CD14-positive monocyte (primary cell): ENCODE measurements at regions not wholly inside any gene's neighbourhood (a gene's known extent, or its start where the extent isn't known, plus 50 kb on each side); places are given as distances from the start of the nearest gene placed in this dataset.

Experiments
- DNase-seq, 3 donors: peaks; one replicate each; pipeline ENCODE4 v3.0.0-alpha.2; 2011 to 2022
- H2AFZ ChIP-seq: 2 replicates; pipeline ENCODE4 v1.6.0; 2012; ENCODE audit warnings: mild to moderate bottlenecking, low read depth, low read length, inconsistent platforms; ENCODE audit not compliant: insufficient read depth, poor library complexity, severe bottlenecking
- H3K27ac ChIP-seq, 2 donors: 1 replicate in 1 of 2; 2 replicates in 1 of 2; pipeline ENCODE4 v1.5.1; 2012 to 2013; ENCODE audit warnings: low read length in 2 of 2, control low read depth in 1 of 2, inconsistent platforms in 1 of 2, low read depth in 1 of 2, mild to moderate bottlenecking in 1 of 2
- H3K27me3 ChIP-seq, 2 donors: one replicate each; pipeline versions ENCODE4 v1.6.0 to v1.6.1; 2011 to 2013; ENCODE audit warnings: low read length in 2 of 2; ENCODE audit not compliant: control insufficient read depth in 2 of 2, insufficient read depth in 2 of 2
- H3K36me3 ChIP-seq, 2 donors: replicated peaks in 1 of 2; 1 replicate in 1 of 2; 2 replicates in 1 of 2; pipeline versions ENCODE4 v1.5.1 to v1.6.1; 2012 to 2013; ENCODE audit warnings: low read length in 2 of 2, control low read depth in 1 of 2, inconsistent platforms in 1 of 2, mild to moderate bottlenecking in 1 of 2; ENCODE audit not compliant: insufficient read depth in 2 of 2, control insufficient read depth in 1 of 2
- H3K4me1 ChIP-seq, 2 donors: 1 replicate in 1 of 2; 2 replicates in 1 of 2; pipeline versions ENCODE4 v1.5.1 to v1.6.1; 2012 to 2013; ENCODE audit warnings: low read length in 2 of 2, control low read depth in 1 of 2, inconsistent platforms in 1 of 2, mild to moderate bottlenecking in 1 of 2, moderate library complexity in 1 of 2; ENCODE audit not compliant: insufficient read depth in 2 of 2, control insufficient read depth in 1 of 2
- H3K4me2 ChIP-seq: replicated peaks from 2 replicates; pipeline ENCODE3; 2012; ENCODE audit warnings: low read length, moderate library complexity, mild to moderate bottlenecking; ENCODE audit not compliant: poor library complexity, severe bottlenecking; ENCODE audit errors: extremely low read depth
- H3K4me3 ChIP-seq, 3 experiments: fragments of 200-600 bp in 1 of 3; sonication (generic) in 1 of 3; replicated peaks in 1 of 3; 1 replicate in 2 of 3; 2 replicates in 1 of 3; pipeline ENCODE4 v1.5.1; 2011 to 2013; ENCODE audit warnings: low read length in 3 of 3, mild to moderate bottlenecking in 3 of 3, control low read depth in 2 of 3, low read depth in 2 of 3, inconsistent platforms in 1 of 3, moderate library complexity in 1 of 3
- H3K79me2 ChIP-seq: 2 replicates; pipeline ENCODE4 v1.6.0; 2012; ENCODE audit warnings: mild to moderate bottlenecking, control low read depth, inconsistent platforms, low read length, moderate library complexity; ENCODE audit not compliant: insufficient read depth
- H3K9ac ChIP-seq: 2 replicates; pipeline ENCODE4 v1.6.0; 2017; ENCODE audit warnings: low read length, mild to moderate bottlenecking; ENCODE audit not compliant: insufficient read depth, poor library complexity, severe bottlenecking
- H3K9me3 ChIP-seq, 2 donors: replicated peaks in 1 of 2; 1 replicate in 1 of 2; 2 replicates in 1 of 2; pipeline versions ENCODE4 v1.5.1 to v1.6.1; 2012 to 2013; ENCODE audit warnings: low read length in 2 of 2, control low read depth in 1 of 2; ENCODE audit not compliant: control insufficient read depth in 1 of 2, insufficient read depth in 1 of 2
- H4K20me1 ChIP-seq: 2 replicates; pipeline ENCODE4 v1.6.0; 2012; ENCODE audit warnings: mild to moderate bottlenecking, low read length, control low read depth, moderate library complexity; ENCODE audit not compliant: insufficient read depth
- H3K27ac Mint-ChIP-seq, 7 donors: one replicate each; pipeline ENCODE4 v1.8.0; 2020; ENCODE audit warnings: mild to moderate bottlenecking in 7 of 7, mixed read lengths in 7 of 7, moderate library complexity in 6 of 7, inconsistent platforms in 2 of 7
- H3K27me3 Mint-ChIP-seq, 3 donors: one replicate each; pipeline ENCODE4 v1.8.0; 2021 to 2022; ENCODE audit warnings: low read depth in 3 of 3, mild to moderate bottlenecking in 3 of 3, mixed read lengths in 3 of 3, moderate library complexity in 3 of 3, inconsistent platforms in 1 of 3
- H3K36me3 Mint-ChIP-seq, 2 donors: one replicate each; pipeline ENCODE4 v1.8.0; 2020; ENCODE audit warnings: mixed read lengths in 2 of 2, inconsistent platforms in 1 of 2, mild to moderate bottlenecking in 1 of 2
- H3K4me1 Mint-ChIP-seq: one replicate; pipeline ENCODE4 v1.8.0; 2020; ENCODE audit warnings: mild to moderate bottlenecking, mixed read lengths
- H3K4me3 Mint-ChIP-seq, 2 donors: one replicate each; pipeline ENCODE4 v1.8.0; 2020; ENCODE audit warnings: mild to moderate bottlenecking in 2 of 2, mixed read lengths in 2 of 2, moderate library complexity in 1 of 2
- H3K9me3 Mint-ChIP-seq, 7 donors: one replicate each; pipeline ENCODE4 v1.8.0; 2020 to 2022; ENCODE audit warnings: mixed read lengths in 7 of 7, mild to moderate bottlenecking in 6 of 7, moderate library complexity in 6 of 7, inconsistent platforms in 2 of 7
- CTCF ChIP-seq: fragments of 200-600 bp; IDR thresholded peaks from one replicate; pipeline ENCODE4 v1.8.0; 2022; ENCODE audit warnings: antibody characterized with exemption, mild to moderate bottlenecking
- WGBS: methylation state at CpG from one replicate; pipeline ENCODE4 v1.1.5; 2013; ENCODE audit warnings: missing lambda C conversion rate; ENCODE audit not compliant: insufficient coverage; 5-methylcytosine and 5-hydroxymethylcytosine counted together
- intact Hi-C, 2 donors: fragments of 100-400 bp; cut with micrococcal nuclease; formaldehyde crosslinking; loops; one replicate each; pipeline versions ENCODE4 v1.15.0 to v1.15.1; 2023

- H2AFZ ChIP-seq: no peak overlapping the region
- Mint-ChIP-seq H3K27me3 (peaks cover 0 to 3% (median 3%) of the 10 kb centered on the region in 3 donors), H3K9me3 (peaks cover 5 to 11% (median 5%) of the 10 kb centered on the region in 7 donors), H3K36me3 (no peaks in the 10 kb centered on the region), H3K27ac (no peak overlapping the region), H3K4me3 (no peak overlapping the region), H3K4me1 (no peaks in the 10 kb centered on the region)
- intact Hi-C loops: no loop called here
- no peaks in the 10 kb centered on the region for H3K9me3 ChIP-seq
- 100% methylated on average over 6 of the region's 12 CpGs for WGBS
- no peak overlapping the region for H3K27ac ChIP-seq
- H3K36me3 ChIP-seq: no peaks in the 10 kb centered on the region
- no peaks in the 10 kb centered on the region for H3K79me2 ChIP-seq
- H3K27me3 ChIP-seq: no peaks in the 10 kb centered on the region
- DNase-seq: no peak
- H3K4me3 ChIP-seq: no peak overlapping the region
- TF ChIP-seq CTCF: no peak
- H3K4me1 ChIP-seq: no peaks in the 10 kb centered on the region
- H4K20me1 ChIP-seq: no peaks in the 10 kb centered on the region
- H3K9ac ChIP-seq: no peak overlapping the region
- no peak overlapping the region for H3K4me2 ChIP-seq
Observed at GRCh38 chr5:72749362-72749997, 67.0 kb upstream of the TNPO1 start.

- no peak overlapping the region for H3K27ac ChIP-seq
- intact Hi-C loops: no loop called here
- no peak overlapping the region for H2AFZ ChIP-seq
- Mint-ChIP-seq H3K27me3 (peaks cover 0 to 5% (median 3%) of the 10 kb centered on the region in 3 donors), H3K4me3 (no peak overlapping the region), H3K4me1 (no peaks in the 10 kb centered on the region), H3K9me3 (peaks cover 5 to 11% (median 5%) of the 10 kb centered on the region in 7 donors), H3K36me3 (no peaks in the 10 kb centered on the region), H3K27ac (no peak overlapping the region)
- DNase-seq: no peak
- no peak overlapping the region for H3K4me3 ChIP-seq
- no peaks in the 10 kb centered on the region for H3K79me2 ChIP-seq
- no peaks in the 10 kb centered on the region for H3K4me1 ChIP-seq
- H3K27me3 ChIP-seq: no peaks in the 10 kb centered on the region
- H3K9me3 ChIP-seq: no peaks in the 10 kb centered on the region
- TF ChIP-seq CTCF: no peak
- H3K9ac ChIP-seq: no peak overlapping the region
- no CpG with 5 or more reads among the region's 1 CpG for WGBS
- no peaks in the 10 kb centered on the region for H3K36me3 ChIP-seq
- H3K4me2 ChIP-seq: no peak overlapping the region
- no peaks in the 10 kb centered on the region for H4K20me1 ChIP-seq
Observed at GRCh38 chr5:72747826-72748225, 68.6 kb upstream of the TNPO1 start.
